Fibroblast of lung (primary cell): ENCODE measurements at regions not wholly inside any gene's neighbourhood (a gene's known extent, or its start where the extent isn't known, plus 50 kb on each side); places are given as distances from the start of the nearest gene placed in this dataset.

ENCODE experiments used
- CTCF ChIP-seq, 2 donors: IDR thresholded peaks in 1 of 2; conservative IDR thresholded peaks in 1 of 2; 1 replicate in 1 of 2; 2 replicates in 1 of 2; pipeline ENCODE4 v1.5.1; 2011 to 2012; ENCODE audit warnings: low read length in 2 of 2, control low read depth in 1 of 2, inconsistent platforms in 1 of 2, low read depth in 1 of 2, mild to moderate bottlenecking in 1 of 2
- EZH2 ChIP-seq: IDR thresholded peaks from 2 replicates; pipeline ENCODE4 v1.5.1; 2012; ENCODE audit warnings: low read length, control low read depth, mild to moderate bottlenecking; ENCODE audit errors: missing control alignments

GRCh38 chr2:215697496-215697895 is 261.6 kb upstream of the FN1 start:
- TF ChIP-seq CTCF (conservative IDR thresholded peaks at IDR 0.05 in 1 of 2, IDR thresholded peaks at IDR 0.05 in 1 of 2; ENCODE audit: low read depth in 1 of 2, low read length in 2 of 2) (no peak), EZH2 (no peak)
